Astrocyte of the spinal cord (primary cell): ENCODE measurements at regions not wholly inside any gene's neighbourhood (a gene's known extent, or its start where the extent isn't known, plus 50 kb on each side); places are given as distances from the start of the nearest gene placed in this dataset.

ENCODE experiments used
- DNase-seq: peaks from one replicate; pipeline ENCODE4 v3.0.0; 2011; ENCODE audit warnings: low read depth, low spot score
- H3K4me3 ChIP-seq: 2 replicates; pipeline ENCODE4 v1.5.1; 2011; ENCODE audit warnings: low read depth, mild to moderate bottlenecking, low read length, moderate library complexity
- in situ Hi-C: cut with HindIII; loops from 2 replicates; pipeline ENCODE4 v1.10.0; 2017; ENCODE audit warnings: low sequenced_read_pairs
- TF ChIP-seq, protein P1 (sequence below): IDR thresholded peaks from 2 replicates; pipeline ENCODE4 v1.5.1; 2012; ENCODE audit warnings: low read depth, mild to moderate bottlenecking, low read length, inconsistent platforms

DNA sequence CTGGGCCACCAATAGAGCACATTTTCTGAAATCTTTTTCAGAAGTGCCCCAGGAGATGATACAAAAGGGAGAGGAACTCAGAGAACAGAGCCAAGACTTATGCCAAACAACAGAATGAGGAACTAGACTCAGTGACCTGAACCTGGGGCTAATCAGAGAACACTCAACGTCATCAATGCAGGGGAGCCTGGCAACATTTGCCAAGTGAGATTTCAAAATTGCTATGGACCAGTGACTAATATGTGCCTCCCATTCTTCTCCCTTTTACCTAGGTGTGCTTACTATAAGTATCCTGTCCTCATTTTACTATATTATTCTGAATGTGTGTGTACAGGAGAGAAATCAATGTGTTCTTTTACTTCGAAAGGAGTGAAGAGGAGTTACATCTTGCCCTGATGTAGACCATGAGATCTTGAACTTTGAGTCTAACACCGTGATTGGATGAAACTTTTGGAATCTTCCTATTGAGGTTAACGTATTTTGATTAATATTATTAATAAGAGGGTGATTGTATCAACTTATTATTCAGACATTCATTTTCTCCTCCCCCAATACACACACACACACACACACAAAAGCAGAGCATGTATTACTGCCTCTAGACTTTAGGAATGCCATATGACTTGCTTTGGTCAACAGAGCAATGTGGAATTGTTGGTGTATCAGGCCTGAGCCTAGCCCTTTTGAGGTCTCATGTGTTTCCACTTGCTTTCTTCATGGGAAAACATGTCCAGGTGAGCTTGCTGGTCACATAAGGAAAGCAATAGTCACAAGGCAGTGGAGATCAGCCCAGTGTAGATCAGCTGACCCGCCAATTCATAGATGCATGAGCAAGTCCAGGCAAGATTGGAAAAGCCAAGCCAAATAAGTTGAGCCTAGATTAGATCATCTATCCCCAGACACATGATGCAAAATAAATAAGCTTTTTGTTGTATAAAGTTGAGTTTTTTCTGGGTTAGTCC lies 80.3 kb upstream of the ETS2 start:
- in situ Hi-C loops: no loop called here
- TF ChIP-seq, protein P1, sequence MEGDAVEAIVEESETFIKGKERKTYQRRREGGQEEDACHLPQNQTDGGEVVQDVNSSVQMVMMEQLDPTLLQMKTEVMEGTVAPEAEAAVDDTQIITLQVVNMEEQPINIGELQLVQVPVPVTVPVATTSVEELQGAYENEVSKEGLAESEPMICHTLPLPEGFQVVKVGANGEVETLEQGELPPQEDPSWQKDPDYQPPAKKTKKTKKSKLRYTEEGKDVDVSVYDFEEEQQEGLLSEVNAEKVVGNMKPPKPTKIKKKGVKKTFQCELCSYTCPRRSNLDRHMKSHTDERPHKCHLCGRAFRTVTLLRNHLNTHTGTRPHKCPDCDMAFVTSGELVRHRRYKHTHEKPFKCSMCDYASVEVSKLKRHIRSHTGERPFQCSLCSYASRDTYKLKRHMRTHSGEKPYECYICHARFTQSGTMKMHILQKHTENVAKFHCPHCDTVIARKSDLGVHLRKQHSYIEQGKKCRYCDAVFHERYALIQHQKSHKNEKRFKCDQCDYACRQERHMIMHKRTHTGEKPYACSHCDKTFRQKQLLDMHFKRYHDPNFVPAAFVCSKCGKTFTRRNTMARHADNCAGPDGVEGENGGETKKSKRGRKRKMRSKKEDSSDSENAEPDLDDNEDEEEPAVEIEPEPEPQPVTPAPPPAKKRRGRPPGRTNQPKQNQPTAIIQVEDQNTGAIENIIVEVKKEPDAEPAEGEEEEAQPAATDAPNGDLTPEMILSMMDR: no peak
- H3K4me3 ChIP-seq: no peak overlapping the region
- no peak for DNase-seq

DNA sequence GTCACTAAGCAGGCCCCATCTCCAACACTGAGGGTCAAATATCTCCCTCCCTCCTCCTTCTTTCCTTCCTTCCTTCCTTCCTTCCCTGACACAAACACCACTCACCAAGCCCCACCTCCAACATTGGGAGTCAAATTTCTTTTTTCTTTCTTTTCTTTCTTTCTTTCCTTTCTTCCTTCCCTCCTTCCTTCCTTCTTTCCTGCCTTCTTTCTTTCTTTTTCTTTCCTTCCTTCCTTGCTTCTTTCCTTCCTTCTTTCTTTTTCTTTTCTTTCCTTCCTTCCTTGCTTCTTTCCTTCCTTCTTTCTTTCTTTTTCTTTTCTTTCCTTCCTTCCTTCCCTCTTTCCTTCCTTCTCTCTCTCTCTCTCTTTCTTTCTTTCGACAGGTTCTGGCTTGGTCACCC lies 79.2 kb upstream of the ETS2 start:
- DNase-seq: no peak
- no peak overlapping the region for H3K4me3 ChIP-seq
- in situ Hi-C loops: no loop called here
- TF ChIP-seq, protein P1: no peak

DNA sequence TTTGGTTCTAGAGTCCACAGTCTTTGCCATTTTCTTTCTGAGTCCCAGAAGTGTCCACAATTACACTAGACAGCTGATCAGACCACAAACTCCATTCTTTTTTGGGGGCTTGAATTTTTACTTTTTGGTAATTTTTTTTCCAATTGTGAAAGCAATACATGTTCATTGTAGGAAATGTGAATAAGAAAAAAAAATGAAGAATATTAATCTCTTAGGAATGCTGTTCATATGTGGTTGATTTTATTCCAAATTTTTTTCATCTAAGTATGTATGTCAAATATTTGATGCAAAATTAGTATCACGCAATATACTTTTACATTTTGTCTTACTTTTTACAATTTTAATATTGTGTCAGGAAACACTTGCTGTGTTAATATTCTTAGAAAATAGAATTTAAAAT lies 76.4 kb upstream of the ETS2 start:
- in situ Hi-C loops: no loop called here
- H3K4me3 ChIP-seq: no peak overlapping the region
- DNase-seq: no peak
- TF ChIP-seq, protein P1: no peak

DNA sequence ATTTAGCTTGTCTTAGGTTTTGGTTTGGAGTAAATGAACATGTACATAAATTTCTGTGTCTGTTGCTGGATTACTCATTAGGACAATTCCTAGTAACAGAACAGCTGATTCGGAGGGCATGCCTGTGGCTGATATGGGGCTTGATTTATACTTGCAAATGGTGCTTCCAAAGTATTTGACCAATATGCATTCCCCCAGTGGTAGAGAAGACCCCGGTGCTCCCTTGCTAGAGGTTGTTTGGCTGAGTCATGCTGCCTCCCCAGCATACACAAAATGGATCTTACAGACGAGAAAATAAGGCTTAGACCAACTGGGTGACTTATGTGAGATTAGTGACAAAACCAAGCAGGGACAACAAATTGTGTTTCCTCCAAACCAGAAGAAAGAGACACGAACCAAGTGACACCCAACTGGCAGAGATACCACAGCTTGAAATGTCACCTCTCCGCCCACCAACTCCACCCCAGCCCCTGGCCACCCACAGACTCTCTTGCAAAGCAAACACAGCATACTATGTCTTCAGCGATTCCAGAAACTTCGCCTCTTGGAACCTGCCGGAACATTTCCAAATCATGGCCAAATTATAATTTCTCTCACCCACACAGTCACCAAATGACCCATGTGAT lies 75.9 kb upstream of the ETS2 start:
- H3K4me3 ChIP-seq: no peak overlapping the region
- peak; percentile 71 for DNase-seq
- in situ Hi-C loops: no loop called here
- TF ChIP-seq, protein P1: no peak

DNA sequence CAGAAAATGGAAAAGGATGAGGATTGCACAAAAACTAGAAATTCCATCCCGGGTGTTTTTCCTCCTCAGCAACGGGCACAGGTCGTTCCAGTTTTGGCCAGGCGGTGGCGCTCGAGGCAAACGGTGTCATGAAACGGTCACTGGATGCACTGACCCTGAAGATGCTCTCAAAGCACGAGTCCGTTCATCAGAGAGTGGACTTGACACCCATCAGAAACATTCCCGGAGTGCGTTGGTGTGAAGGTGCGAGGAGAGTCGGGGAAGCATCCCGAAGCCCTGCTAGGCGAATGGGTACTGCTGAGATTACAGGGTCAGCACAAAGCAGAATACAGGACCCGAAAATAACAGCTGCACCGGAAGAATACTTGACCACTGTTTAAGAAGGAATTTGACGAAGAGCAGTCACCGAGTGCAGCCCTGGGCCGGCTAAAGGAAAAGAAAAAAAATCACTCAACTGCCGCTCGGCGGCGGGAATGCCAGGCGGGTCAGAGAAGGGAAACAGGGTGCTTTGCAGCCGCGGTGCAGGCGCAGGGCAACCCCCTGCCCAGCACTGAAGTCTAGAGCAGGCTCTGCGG lies 71.7 kb upstream of the ETS2 start:
- in situ Hi-C loops: no loop called here
- peak; percentile 80 for DNase-seq
- H3K4me3 ChIP-seq: peak overlapping the region; percentile 20
- TF ChIP-seq, protein P1: peak; percentile 92

DNA sequence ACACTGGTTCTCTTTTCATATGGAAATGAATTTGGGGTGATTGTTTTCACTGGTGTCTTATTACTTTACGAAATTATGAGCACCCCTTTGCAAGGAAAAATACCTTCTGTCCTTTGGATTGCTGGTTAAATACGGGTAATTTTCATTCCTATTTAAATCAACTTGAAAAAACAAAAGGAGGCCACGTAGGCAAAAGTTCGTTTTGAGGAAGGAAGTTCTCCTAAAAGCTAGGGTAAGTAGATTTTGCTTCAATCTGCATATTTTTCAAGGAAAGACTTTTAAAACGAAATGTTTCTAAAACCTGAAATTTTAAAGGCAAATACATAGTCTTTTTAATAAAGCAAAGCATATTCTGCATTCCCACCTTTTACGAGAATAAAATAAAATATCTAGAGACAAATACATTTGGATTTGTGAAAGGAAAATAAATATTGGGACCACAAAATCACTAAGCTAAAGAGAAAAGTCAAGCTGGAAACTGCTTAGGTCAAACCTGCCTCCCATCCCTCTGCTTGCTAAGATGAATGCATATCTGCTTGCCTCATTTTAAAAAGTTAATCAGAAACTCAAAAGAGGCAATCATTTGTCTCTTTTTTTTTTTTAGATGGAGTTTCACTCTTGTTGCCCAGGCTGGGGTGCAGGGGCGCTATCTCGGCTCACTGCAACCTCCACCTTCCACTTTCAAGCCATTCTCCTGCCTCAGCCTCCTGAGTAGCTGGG lies 70.9 kb upstream of the ETS2 start:
- H3K4me3 ChIP-seq: no peak overlapping the region
- in situ Hi-C loops: no loop called here
- TF ChIP-seq, protein P1: no peak
- DNase-seq: no peak
